Activated CD8-positive, alpha-beta T cell treated with anti-CD3 and anti-CD28 coated beads, Interleukin-2, amount 10 ng/mL, durations not matched to agents 7 days and 5 days (primary cell): ENCODE measurements at regions not wholly inside any gene's neighbourhood (a gene's known extent, or its start where the extent isn't known, plus 50 kb on each side); places are given as distances from the start of the nearest gene placed in this dataset.
A peak's percentile ranks its signal among the peaks of the same experiment; 100 is the strongest.

Experiments used
- ATAC-seq: fragments of 150-1000 bp; cut with Tn5 transposase; one replicate; pipeline ENCODE4 v1.10.0; 2021; ENCODE audit warnings: moderate library complexity
- CTCF ChIA-PET: fragments of 350-600 bp; sonication (Branson Sonifier 250); formaldehyde crosslinking; loops from one replicate; lab custom pipeline; 2021; ENCODE audit warnings: antibody characterized with exemption; lab: Charles Lee
- POLR2A ChIA-PET: fragments of 350-600 bp; sonication (Branson Sonifier 250); formaldehyde crosslinking; loops from one replicate; lab custom pipeline; 2021; ENCODE audit warnings: antibody characterized with exemption; lab: Charles Lee
- DNase-seq: peaks from one replicate; pipeline ENCODE4 v3.0.0-alpha.2; 2020
- H3K27ac Mint-ChIP-seq: one replicate; pipeline ENCODE4 v1.8.0; 2021; ENCODE audit warnings: mild to moderate bottlenecking, mixed read lengths
- H3K27me3 Mint-ChIP-seq: one replicate; pipeline ENCODE4 v1.8.0; 2021; ENCODE audit warnings: low read depth, mixed read lengths
- H3K36me3 Mint-ChIP-seq: one replicate; pipeline ENCODE4 v1.8.0; 2021; ENCODE audit warnings: low read depth, mixed read lengths
- H3K4me1 Mint-ChIP-seq: one replicate; pipeline ENCODE4 v1.8.0; 2021; ENCODE audit warnings: low read depth, mixed read lengths
- H3K4me3 Mint-ChIP-seq: one replicate; pipeline ENCODE4 v1.8.0; 2021; ENCODE audit warnings: mild to moderate bottlenecking, mixed read lengths
- H3K9me3 Mint-ChIP-seq: one replicate; pipeline ENCODE4 v1.8.0; 2022; ENCODE audit warnings: mixed read lengths; ENCODE audit not compliant: insufficient read depth

DNA sequence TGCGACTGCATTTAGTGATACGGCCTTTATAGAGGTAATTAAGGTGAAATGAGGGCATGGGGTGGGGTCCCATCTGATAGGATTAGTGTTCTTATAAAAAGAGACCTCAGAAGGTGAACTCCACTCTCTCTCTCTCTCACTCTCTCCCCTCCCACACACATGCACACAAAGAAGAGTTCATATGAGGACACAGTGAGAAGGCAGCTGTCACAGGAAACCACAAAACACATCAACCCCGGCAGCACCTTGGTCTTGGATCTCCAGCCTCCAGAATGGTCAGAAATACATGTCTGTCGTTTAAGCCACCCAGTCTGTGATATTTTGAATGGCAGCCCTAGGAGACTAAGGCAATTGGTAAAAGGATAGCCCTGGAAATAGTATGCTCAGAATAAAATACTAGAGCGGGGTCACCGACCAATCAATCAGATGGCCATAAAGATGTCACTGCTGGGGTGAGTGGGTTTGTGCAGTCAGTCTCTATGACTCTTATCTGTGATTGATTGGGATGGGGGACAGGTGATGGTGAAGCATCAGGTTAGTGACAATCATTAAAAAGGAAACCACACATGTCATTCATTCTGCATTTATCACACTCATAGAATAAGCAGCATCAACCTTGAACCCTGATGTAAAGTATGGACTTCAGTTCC is 118.9 kb upstream of the POU3F3 start:
- no peak for ATAC-seq
- no peaks in the 10 kb centered on the region for H3K36me3 Mint-ChIP-seq

DNA sequence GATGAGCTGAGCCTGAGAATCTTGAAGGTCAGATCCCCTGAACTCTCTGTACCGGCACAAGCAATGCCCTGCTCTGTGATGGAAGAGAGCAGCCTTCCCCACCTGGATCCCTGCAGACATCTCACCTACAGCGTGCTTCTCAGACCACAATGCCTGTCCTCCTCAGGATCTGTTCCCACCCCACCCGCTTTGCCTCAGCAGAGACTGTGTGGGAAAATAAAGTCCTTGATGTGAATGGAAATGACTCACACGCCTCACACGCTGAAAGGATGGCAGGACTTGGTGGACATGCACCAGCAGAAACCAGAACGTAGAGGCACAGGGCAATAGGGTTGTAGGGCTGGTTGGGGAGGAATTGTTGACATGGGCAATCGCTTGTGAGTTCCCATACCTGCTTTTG is 117.9 kb upstream of the POU3F3 start:
- Mint-ChIP-seq H3K9me3 (no peaks in the 10 kb centered on the region), H3K27me3 (peaks cover 2% of the 10 kb centered on the region), H3K27ac (no peak overlapping the region), H3K4me3 (no peak overlapping the region), H3K36me3 (no peaks in the 10 kb centered on the region), H3K4me1 (peaks cover 12% of the 10 kb centered on the region)
- ChIA-PET POLR2A (no interaction called here), CTCF (no interaction called here)
- DNase-seq: no peak
- no peak for ATAC-seq

More for the DNA sequence above, 118.9 kb upstream of the POU3F3 start:
- CTCF ChIA-PET: no interaction called here
- Mint-ChIP-seq H3K4me1 (peaks cover 12% of the 10 kb centered on the region), H3K27ac (no peak overlapping the region), H3K27me3 (peaks cover 2% of the 10 kb centered on the region), H3K4me3 (no peak overlapping the region), H3K9me3 (no peaks in the 10 kb centered on the region)
- POLR2A ChIA-PET: no interaction called here
- peak; percentile 22 for DNase-seq

DNA sequence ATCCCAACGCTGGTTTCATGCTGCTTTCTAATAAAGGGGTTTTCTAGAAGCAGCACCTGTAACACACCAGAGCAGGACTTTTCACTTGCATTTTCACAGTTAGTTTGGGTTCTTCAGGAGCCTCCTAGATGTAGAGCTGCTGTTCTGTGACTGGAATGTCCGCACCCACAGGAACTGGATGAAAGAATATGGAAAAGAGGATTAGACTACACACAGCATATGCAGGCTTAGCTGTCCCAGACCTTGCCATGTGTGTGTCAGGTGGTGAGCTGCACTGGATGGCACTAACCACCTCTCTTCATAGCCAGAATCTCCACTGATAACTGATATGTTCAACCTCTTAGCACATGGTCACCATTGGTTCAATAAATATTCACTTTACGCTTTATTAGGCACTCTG is 112.1 kb upstream of the POU3F3 start:
- Mint-ChIP-seq H3K27ac (no peak overlapping the region), H3K27me3 (peaks cover 2% of the 10 kb centered on the region), H3K4me3 (no peak overlapping the region), H3K9me3 (no peaks in the 10 kb centered on the region), H3K4me1 (no peaks in the 10 kb centered on the region), H3K36me3 (no peaks in the 10 kb centered on the region)
- DNase-seq (no peak), ATAC-seq (no peak)
- CTCF ChIA-PET: no interaction called here
- POLR2A ChIA-PET: no interaction called here

DNA sequence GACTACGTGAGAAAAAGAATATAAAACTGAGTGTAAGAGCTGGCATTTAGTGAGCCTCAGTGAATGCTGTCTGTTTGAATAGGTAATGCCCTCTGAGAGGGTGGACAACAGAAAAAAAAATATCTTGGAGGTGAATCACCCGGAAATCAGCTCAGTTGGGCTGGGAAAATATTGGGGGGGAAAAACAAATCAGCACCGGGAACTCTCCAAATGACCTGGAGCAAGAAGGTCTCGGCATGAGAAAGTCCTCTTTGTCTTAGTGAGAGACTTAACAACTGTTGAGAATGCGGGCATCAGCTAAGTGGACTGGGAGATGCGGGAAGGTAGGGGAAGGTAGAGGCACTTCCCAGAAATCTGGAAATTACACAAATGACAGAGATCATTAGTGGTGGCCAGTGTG is 109.4 kb upstream of the POU3F3 start:
- ChIA-PET CTCF (no interaction called here), POLR2A (no interaction called here)
- H3K27me3 Mint-ChIP-seq: no peaks in the 10 kb centered on the region
- no peak overlapping the region for H3K27ac Mint-ChIP-seq
- no peak overlapping the region for H3K4me3 Mint-ChIP-seq
- H3K4me1 Mint-ChIP-seq: no peaks in the 10 kb centered on the region
- no peaks in the 10 kb centered on the region for H3K9me3 Mint-ChIP-seq
- DNase-seq: no peak
- ATAC-seq: no peak
- H3K36me3 Mint-ChIP-seq: no peaks in the 10 kb centered on the region

DNA sequence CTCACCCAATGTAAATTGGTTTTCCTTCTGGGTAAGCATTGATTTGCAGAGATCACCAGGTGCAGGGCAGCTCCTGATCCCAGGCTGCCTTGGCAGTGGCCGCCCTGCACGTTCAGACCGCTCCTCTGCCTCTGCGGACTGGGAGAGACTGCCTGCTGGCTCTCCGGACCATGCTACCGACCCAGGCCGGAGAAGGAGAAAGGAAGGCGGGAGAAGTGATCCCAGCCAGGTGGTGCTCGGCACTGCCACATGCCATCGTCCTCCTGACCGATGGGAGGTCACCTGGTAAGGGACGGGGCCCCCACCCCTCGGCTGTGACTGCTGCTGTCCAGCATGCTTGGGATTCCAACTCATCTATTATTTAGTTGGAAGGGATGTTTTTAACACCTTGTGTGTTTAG is 108.1 kb upstream of the POU3F3 start:
- Mint-ChIP-seq H3K4me1 (no peaks in the 10 kb centered on the region), H3K9me3 (no peaks in the 10 kb centered on the region), H3K27ac (no peak overlapping the region), H3K27me3 (no peaks in the 10 kb centered on the region), H3K36me3 (no peaks in the 10 kb centered on the region), H3K4me3 (no peak overlapping the region)
- CTCF ChIA-PET: no interaction called here
- DNase-seq: no peak
- POLR2A ChIA-PET: no interaction called here
- ATAC-seq: no peak

DNA sequence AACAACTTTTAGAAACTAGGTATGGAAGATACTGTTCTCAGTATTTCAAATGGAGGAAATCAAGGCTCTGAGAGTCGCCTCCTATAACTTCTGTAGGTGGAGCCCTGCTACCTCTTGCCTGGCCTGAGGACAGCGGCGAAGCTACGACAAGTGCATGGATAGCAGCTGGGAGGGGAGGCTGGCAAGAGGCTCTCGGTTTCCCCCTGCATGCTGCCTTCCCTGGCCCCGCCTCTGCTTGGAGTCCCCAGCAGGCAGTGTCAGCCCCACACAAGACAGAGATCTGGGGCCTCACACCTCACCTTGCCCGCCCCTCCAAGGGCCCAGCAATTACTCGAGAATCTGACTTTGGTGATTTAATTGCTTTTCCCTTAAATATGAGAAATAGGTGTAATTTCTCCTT is 107.6 kb upstream of the POU3F3 start:
- H3K27ac Mint-ChIP-seq: no peak overlapping the region
- POLR2A ChIA-PET: no interaction called here
- H3K9me3 Mint-ChIP-seq: no peaks in the 10 kb centered on the region
- CTCF ChIA-PET: no interaction called here
- no peaks in the 10 kb centered on the region for H3K36me3 Mint-ChIP-seq
- DNase-seq (no peak), ATAC-seq (no peak)
- no peaks in the 10 kb centered on the region for H3K4me1 Mint-ChIP-seq
- no peaks in the 10 kb centered on the region for H3K27me3 Mint-ChIP-seq
- H3K4me3 Mint-ChIP-seq: no peak overlapping the region

DNA sequence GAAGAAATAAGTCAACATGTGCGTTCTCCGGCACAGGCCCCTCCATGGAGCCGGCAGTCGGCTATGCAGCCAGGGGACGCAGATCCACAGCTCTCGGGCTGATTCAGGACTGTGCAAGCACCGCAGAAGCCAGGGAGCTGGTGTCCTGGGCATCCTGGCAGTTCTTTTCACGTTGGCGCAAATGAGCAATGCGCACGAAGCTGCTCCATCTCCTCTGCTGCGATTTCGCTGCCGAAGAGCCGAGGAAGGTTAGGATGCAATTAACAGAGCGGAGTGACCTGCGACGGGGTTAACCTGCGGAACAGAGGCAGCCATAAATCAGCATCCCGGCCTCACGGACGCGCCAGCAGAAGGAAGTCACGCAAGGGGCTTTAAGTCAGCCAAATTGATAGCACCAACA is 107.1 kb upstream of the POU3F3 start:
- ATAC-seq: no peak
- DNase-seq: no peak
- CTCF ChIA-PET: no interaction called here
- H3K4me1 Mint-ChIP-seq: no peaks in the 10 kb centered on the region
- H3K4me3 Mint-ChIP-seq: no peak overlapping the region
- H3K36me3 Mint-ChIP-seq: no peaks in the 10 kb centered on the region
- H3K9me3 Mint-ChIP-seq: no peaks in the 10 kb centered on the region
- POLR2A ChIA-PET: no interaction called here
- no peaks in the 10 kb centered on the region for H3K27me3 Mint-ChIP-seq
- no peak overlapping the region for H3K27ac Mint-ChIP-seq

DNA sequence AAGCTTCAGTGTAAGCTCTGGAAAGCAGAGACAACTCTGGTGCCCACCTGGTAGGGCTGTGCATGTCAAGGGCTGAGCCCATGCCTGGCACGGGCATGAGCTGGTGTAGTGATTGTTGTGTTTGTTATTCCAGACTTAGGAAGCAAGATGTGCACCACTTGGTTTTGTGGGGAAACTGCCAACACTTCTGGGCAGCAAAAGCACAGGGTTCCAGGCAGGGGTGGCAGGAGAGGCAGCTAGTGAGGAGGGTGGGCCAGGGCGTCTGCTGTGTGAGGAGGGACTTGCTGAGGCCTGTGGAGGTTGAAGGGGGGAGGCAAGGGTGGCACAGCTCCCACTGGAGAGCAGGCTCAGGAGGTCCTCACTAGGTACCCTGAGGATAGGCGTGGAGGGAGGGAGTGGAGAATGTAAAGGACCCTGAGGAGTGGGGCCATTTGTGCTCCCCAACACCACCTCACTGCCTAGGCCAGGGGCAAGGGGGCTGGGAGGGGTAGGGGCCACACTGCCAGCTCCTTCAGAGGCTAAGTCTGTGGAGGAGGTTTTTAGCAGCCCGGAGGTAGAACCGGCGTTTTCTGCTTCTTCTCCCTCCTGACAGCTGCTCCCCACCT is 104.0 kb upstream of the POU3F3 start:
- Mint-ChIP-seq H3K4me3 (no peak overlapping the region), H3K9me3 (no peaks in the 10 kb centered on the region), H3K36me3 (no peaks in the 10 kb centered on the region), H3K4me1 (no peaks in the 10 kb centered on the region), H3K27me3 (no peaks in the 10 kb centered on the region), H3K27ac (no peak overlapping the region)
- ChIA-PET CTCF (no interaction called here), POLR2A (interaction anchor here (0.6 kb wide), 1 partner anchor 543 kb away, joined by 3 read pairs; no protein-coding TSS in a partner anchor)
- ATAC-seq: no peak
- no peak for DNase-seq

DNA sequence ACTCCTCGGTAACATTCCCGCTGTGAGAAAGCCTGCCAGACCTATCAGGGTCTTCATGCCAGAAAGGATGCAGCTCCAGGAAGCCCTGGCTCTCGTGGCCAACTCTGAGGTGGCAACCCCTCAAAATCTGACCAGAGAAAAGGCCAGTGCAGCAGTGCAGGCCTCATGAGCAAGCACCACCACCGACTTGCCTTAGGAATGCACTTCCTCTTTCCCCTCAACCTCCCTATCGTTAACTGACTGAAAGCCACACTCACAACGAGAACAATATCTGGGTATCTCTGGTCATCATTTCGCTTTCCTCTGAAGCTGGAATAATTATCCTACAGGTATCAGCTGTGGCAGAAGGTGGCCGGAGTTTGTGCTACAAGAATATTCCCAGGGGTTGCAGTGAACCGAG is 101.4 kb upstream of the POU3F3 start:
- POLR2A ChIA-PET: no interaction called here
- no peak overlapping the region for H3K27ac Mint-ChIP-seq
- CTCF ChIA-PET: no interaction called here
- no peaks in the 10 kb centered on the region for H3K4me1 Mint-ChIP-seq
- no peaks in the 10 kb centered on the region for H3K36me3 Mint-ChIP-seq
- H3K4me3 Mint-ChIP-seq: no peak overlapping the region
- H3K27me3 Mint-ChIP-seq: no peaks in the 10 kb centered on the region
- H3K9me3 Mint-ChIP-seq: no peaks in the 10 kb centered on the region
- ATAC-seq (no peak), DNase-seq (no peak)

DNA sequence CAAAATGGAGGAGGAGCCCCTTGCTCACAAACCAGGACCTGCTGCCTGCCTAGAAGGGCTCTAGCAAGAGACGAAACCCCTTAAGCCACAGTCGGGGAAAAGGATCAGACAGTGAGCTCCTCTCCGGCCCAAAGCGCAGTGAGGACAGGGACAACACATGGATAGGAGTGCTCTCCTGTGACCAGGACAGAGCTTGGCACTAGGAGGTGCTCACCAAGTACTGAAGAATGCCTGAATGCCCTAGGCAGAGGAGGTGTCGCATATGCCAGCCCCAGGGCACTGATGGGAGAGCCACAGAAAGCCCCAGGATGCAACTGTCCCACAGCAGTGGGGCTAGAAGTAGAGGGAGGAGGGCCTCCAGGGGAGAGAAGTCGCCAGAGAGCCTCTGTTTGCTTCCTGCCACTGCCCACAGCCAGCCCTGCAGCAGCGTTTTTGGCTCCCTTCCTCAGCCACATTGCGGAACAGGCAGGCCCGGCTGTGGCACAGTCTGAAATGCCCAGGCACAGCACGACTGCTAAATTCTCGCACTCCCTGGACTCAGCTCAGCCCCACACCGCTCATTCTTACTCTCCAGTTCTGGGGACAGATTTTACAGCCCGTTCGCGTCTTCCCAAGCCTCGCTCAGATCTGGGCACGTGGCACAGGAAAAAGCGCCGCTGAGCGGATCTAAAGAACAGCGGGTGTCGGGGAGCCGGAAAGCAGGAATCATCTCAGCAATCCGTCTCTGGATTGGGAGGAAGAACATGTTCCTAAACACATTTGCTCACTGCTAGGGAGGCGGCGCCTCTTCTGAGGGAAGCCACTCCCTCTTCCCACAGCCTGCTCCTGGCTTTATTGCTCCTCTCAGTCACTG is 98.7 kb upstream of the POU3F3 start:
- Mint-ChIP-seq H3K4me3 (no peak overlapping the region), H3K9me3 (no peaks in the 10 kb centered on the region)
- no peak for DNase-seq

DNA sequence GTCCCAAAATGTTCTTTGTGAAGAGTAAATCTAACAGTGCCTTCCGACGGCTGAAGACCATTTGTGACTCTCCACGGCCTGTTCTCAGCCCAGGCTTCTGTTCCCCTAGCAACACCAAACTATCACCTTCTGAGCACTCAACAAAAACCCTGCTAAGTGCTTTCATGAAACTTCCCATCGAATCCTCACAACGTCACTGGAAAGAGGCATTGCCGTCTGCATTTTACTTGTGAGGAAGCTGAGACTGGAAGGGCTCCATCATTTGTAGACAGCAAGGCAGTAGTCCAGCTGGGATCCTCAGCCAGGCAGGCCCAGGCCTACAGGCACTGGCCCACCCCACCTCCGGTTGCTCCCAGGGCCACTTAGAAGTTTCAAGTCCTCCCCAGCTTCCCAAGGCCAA is 97.8 kb upstream of the POU3F3 start:
- no peaks in the 10 kb centered on the region for H3K9me3 Mint-ChIP-seq
- H3K4me1 Mint-ChIP-seq: no peaks in the 10 kb centered on the region
- no peak overlapping the region for H3K4me3 Mint-ChIP-seq
- ATAC-seq: no peak
- CTCF ChIA-PET: no interaction called here
- POLR2A ChIA-PET: no interaction called here
- no peak for DNase-seq
- H3K27me3 Mint-ChIP-seq: no peaks in the 10 kb centered on the region
- H3K36me3 Mint-ChIP-seq: no peaks in the 10 kb centered on the region
- no peak overlapping the region for H3K27ac Mint-ChIP-seq

More for the DNA sequence above, 98.7 kb upstream of the POU3F3 start:
- POLR2A ChIA-PET: no interaction called here
- Mint-ChIP-seq H3K27ac (no peak overlapping the region), H3K36me3 (no peaks in the 10 kb centered on the region), H3K27me3 (no peaks in the 10 kb centered on the region), H3K4me1 (no peaks in the 10 kb centered on the region)
- no peak for ATAC-seq
- CTCF ChIA-PET: no interaction called here

DNA sequence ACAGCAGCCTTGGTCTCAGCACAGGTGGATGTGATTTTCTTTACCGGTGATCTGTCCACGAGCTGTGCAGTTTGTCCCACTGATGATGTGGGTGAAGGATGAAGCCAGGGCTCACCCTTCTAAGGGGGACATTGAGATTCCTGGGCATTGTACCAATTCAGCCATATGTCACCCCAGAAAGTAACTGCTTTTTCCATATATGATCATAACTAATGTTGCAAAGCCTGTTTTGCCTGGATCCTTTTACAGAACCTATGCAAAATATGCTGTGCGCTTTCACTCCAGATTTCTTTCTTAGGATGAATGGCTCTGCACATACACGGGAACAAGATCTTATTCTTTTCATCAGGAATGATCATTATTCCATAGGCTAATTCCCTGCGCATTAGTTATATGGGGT is 96.9 kb upstream of the POU3F3 start:
- ChIA-PET POLR2A (no interaction called here), CTCF (no interaction called here)
- Mint-ChIP-seq H3K4me3 (no peak overlapping the region), H3K27ac (no peak overlapping the region), H3K9me3 (no peaks in the 10 kb centered on the region), H3K4me1 (no peaks in the 10 kb centered on the region), H3K27me3 (no peaks in the 10 kb centered on the region), H3K36me3 (no peaks in the 10 kb centered on the region)
- DNase-seq: no peak
- ATAC-seq: no peak
